H9 (cell line): ENCODE measurements at regions not wholly inside any gene's neighbourhood (a gene's known extent, or its start where the extent isn't known, plus 50 kb on each side); places are given as distances from the start of the nearest gene placed in this dataset.

Experiments
- DNase-seq: peaks from one replicate; pipeline ENCODE4 v3.0.0-alpha.2; 2017
- H2AFZ ChIP-seq: one replicate; pipeline ENCODE4 v1.6.1; 2013; ENCODE audit warnings: mild to moderate bottlenecking, low read length, control low read depth, moderate library complexity
- H2AK5ac ChIP-seq: 2 replicates; pipeline ENCODE4 v1.6.1; 2013; ENCODE audit warnings: low read length, control low read depth, mixed read lengths; ENCODE audit not compliant: insufficient read length
- H2BK120ac ChIP-seq: one replicate; pipeline ENCODE4 v1.6.1; 2013; ENCODE audit warnings: low read depth, mild to moderate bottlenecking, low read length, control low read depth, inconsistent platforms; ENCODE audit not compliant: poor library complexity, severe bottlenecking
- H2BK12ac ChIP-seq: 2 replicates; pipeline ENCODE4 v1.6.1; 2013; ENCODE audit warnings: low read length, control low read depth, mixed read lengths, low read depth; ENCODE audit not compliant: insufficient read length
- H2BK15ac ChIP-seq: 2 replicates; pipeline ENCODE4 v1.6.1; 2013; ENCODE audit warnings: low read depth, low read length, control low read depth
- H2BK20ac ChIP-seq: one replicate; pipeline ENCODE4 v1.6.1; 2013; ENCODE audit warnings: low read depth, mild to moderate bottlenecking, low read length, control low read depth, inconsistent platforms; ENCODE audit not compliant: poor library complexity, severe bottlenecking
- H2BK5ac ChIP-seq: 2 replicates; pipeline ENCODE4 v1.6.1; 2013; ENCODE audit warnings: low read length, control low read depth, mixed read lengths; ENCODE audit not compliant: insufficient read length
- H3K14ac ChIP-seq: 2 replicates; pipeline ENCODE4 v1.6.1; 2013; ENCODE audit warnings: low read length, control low read depth; ENCODE audit not compliant: insufficient read depth
- H3K18ac ChIP-seq: 2 replicates; pipeline ENCODE4 v1.6.1; 2013; ENCODE audit warnings: low read depth, mild to moderate bottlenecking, mixed read lengths, low read length, control low read depth; ENCODE audit not compliant: insufficient read length
- H3K23ac ChIP-seq: 2 replicates; pipeline ENCODE4 v1.6.1; 2013; ENCODE audit warnings: low read length, control low read depth, mixed read lengths, low read depth; ENCODE audit not compliant: insufficient read length
- H3K23me2 ChIP-seq: 2 replicates; pipeline ENCODE4 v1.6.1; 2013; ENCODE audit warnings: low read depth, mild to moderate bottlenecking, mixed read lengths, low read length, control low read depth; ENCODE audit not compliant: insufficient read length, poor library complexity, severe bottlenecking
- H3K27ac ChIP-seq: 2 replicates; pipeline ENCODE4 v1.5.1; 2013; ENCODE audit warnings: low read length, control low read depth, mixed read lengths, low read depth; ENCODE audit not compliant: insufficient read length
- H3K27me3 ChIP-seq: 2 replicates; pipeline ENCODE4 v1.6.1; 2013; ENCODE audit warnings: low read length, control low read depth, inconsistent platforms; ENCODE audit not compliant: insufficient read depth
- H3K4ac ChIP-seq: 2 replicates; pipeline ENCODE4 v1.6.1; 2013; ENCODE audit warnings: low read depth, mild to moderate bottlenecking, control low read depth, inconsistent platforms, low read length, moderate library complexity
- H3K4me1 ChIP-seq: 2 replicates; pipeline ENCODE4 v1.6.1; 2013; ENCODE audit warnings: low read length, control low read depth, inconsistent platforms; ENCODE audit not compliant: insufficient read depth
- H3K4me2 ChIP-seq: 2 replicates; pipeline ENCODE4 v1.6.1; 2013; ENCODE audit warnings: low read length, control low read depth, mixed read lengths; ENCODE audit not compliant: insufficient read length, insufficient read depth
- H3K56ac ChIP-seq: 2 replicates; pipeline ENCODE4 v1.6.1; 2013; ENCODE audit warnings: low read depth, mild to moderate bottlenecking, mixed read lengths, low read length, control low read depth; ENCODE audit not compliant: insufficient read length
- H3K79me1 ChIP-seq: 2 replicates; pipeline ENCODE4 v1.6.1; 2013; ENCODE audit warnings: low read depth, mild to moderate bottlenecking, moderate library complexity, low read length, control low read depth, inconsistent platforms; ENCODE audit not compliant: insufficient read depth, poor library complexity, severe bottlenecking
- H3K79me2 ChIP-seq: 2 replicates; pipeline ENCODE4 v1.6.1; 2013; ENCODE audit warnings: low read length, control low read depth, inconsistent platforms; ENCODE audit not compliant: insufficient read depth
- H3K9ac ChIP-seq: 2 replicates; pipeline ENCODE4 v1.6.1; 2013; ENCODE audit warnings: low read length, control low read depth, mixed read lengths; ENCODE audit not compliant: insufficient read length; ENCODE audit errors: extremely low read depth
- H3K9me3 ChIP-seq: one replicate; pipeline ENCODE4 v1.6.1; 2013; ENCODE audit warnings: low read depth, low read length, inconsistent platforms; ENCODE audit not compliant: control insufficient read depth
- H3T11ph ChIP-seq: one replicate; pipeline ENCODE4 v1.6.1; 2013; ENCODE audit warnings: mild to moderate bottlenecking, low read length, control low read depth, inconsistent platforms
- H4K20me1 ChIP-seq: one replicate; pipeline ENCODE4 v1.6.1; 2013; ENCODE audit not compliant: control insufficient read depth, insufficient read length, insufficient read depth
- H4K5ac ChIP-seq: 2 replicates; pipeline ENCODE4 v1.6.1; 2013; ENCODE audit warnings: low read depth, mild to moderate bottlenecking, mixed read lengths, low read length, control low read depth; ENCODE audit not compliant: insufficient read length
- H4K8ac ChIP-seq: replicated peaks from 2 replicates; pipeline ENCODE4 v1.6.1; 2013; ENCODE audit warnings: low read length, control low read depth, mixed read lengths, low read depth; ENCODE audit not compliant: insufficient read length
- H4K91ac ChIP-seq: 2 replicates; pipeline ENCODE4 v1.6.1; 2013; ENCODE audit warnings: low read depth, mild to moderate bottlenecking, moderate library complexity, mixed read lengths, low read length, control low read depth; ENCODE audit not compliant: insufficient read length
- H3K27ac Mint-ChIP-seq, 3 experiments: 2 replicates in 2 of 3; 3 replicates in 1 of 3; pipeline ENCODE4 v1.8.0; 2020 to 2021; ENCODE audit warnings: mixed read lengths in 3 of 3, mild to moderate bottlenecking in 1 of 3, moderate library complexity in 1 of 3
- H3K27me3 Mint-ChIP-seq: 2 replicates; pipeline ENCODE4 v1.8.0; 2021; ENCODE audit warnings: low read depth, mild to moderate bottlenecking, moderate library complexity, mixed read lengths
- H3K36me3 Mint-ChIP-seq, 3 experiments: 2 replicates in 2 of 3; 3 replicates in 1 of 3; pipeline ENCODE4 v1.8.0; 2020 to 2021; ENCODE audit warnings: low read depth in 3 of 3, mixed read lengths in 3 of 3; ENCODE audit not compliant: insufficient read depth in 1 of 3
- H3K4me1 Mint-ChIP-seq, 2 experiments: 2 replicates each; pipeline ENCODE4 v1.8.0; 2020; ENCODE audit warnings: mixed read lengths in 2 of 2
- H3K4me3 Mint-ChIP-seq, 2 experiments: 2 replicates in 1 of 2; 3 replicates in 1 of 2; pipeline ENCODE4 v1.8.0; 2020 to 2021; ENCODE audit warnings: mild to moderate bottlenecking in 2 of 2, mixed read lengths in 2 of 2, moderate library complexity in 1 of 2
- H3K9me3 Mint-ChIP-seq, 2 experiments: 2 replicates in 1 of 2; 3 replicates in 1 of 2; pipeline ENCODE4 v1.8.0; 2020; ENCODE audit warnings: mild to moderate bottlenecking in 2 of 2, mixed read lengths in 2 of 2, moderate library complexity in 1 of 2
- WGBS: extraction: QIAGEN DNeasy Blood & Tissue Kit; methylation state at CpG from one replicate; pipeline ENCODE4 v1.1.7; 2013; ENCODE audit warnings: missing lambda C conversion rate, low lambda C conversion rate, mixed read lengths; ENCODE audit not compliant: insufficient read length; ENCODE audit errors: extremely low coverage; 5-methylcytosine and 5-hydroxymethylcytosine counted together
- TF ChIP-seq, protein P1 (sequence below): fragments of 200-600 bp; sonication (generic); conservative IDR thresholded peaks from 3 replicates; pipeline ENCODE4 v1.8.0; 2021; ENCODE audit warnings: antibody characterized with exemption, mild to moderate bottlenecking

DNA sequence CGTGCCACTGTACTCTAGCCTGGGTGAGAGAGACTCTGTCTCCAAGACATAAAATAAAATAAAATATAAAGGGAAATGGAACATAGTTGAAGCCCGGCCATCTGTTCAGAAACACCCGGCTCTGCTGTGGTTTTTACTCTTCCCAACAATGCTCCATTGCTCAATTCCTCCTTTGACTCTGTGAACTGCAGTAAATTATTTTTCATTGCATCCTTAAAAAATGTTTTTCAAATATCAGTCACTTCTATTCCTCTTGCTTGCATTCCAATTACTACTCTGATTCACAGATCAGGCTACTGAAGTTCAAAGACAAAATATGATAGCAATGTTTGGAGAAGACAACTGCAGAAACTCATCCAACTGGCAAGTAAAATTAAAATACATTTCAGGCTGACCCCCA is 983.0 kb downstream of the SORCS1 start:
- Histone ChIP-seq H3K27me3 (no peaks in the 10 kb centered on the region), H4K91ac (no peak overlapping the region), H4K5ac (no peak overlapping the region), H2BK120ac (no peak overlapping the region), H3T11ph (no peak overlapping the region), H2BK20ac (no peak overlapping the region), H3K14ac (no peak overlapping the region), H2BK15ac (no peak overlapping the region), H3K56ac (no peak overlapping the region), H3K23me2 (no peaks in the 10 kb centered on the region), H3K4me2 (no peak overlapping the region), H3K23ac (no peak overlapping the region), H3K79me1 (no peaks in the 10 kb centered on the region), H3K9ac (no peak overlapping the region), H2BK5ac (no peak overlapping the region), H3K27ac (no peak overlapping the region), H4K20me1 (no peaks in the 10 kb centered on the region), H2AFZ (no peak overlapping the region), H3K9me3 (no peaks in the 10 kb centered on the region), H3K4ac (no peak overlapping the region), H2BK12ac (no peak overlapping the region), H3K18ac (no peak overlapping the region), H4K8ac (no peak overlapping the region), H3K4me1 (no peaks in the 10 kb centered on the region), H3K79me2 (no peaks in the 10 kb centered on the region), H2AK5ac (no peak overlapping the region)
- Mint-ChIP-seq H3K27me3 (no peaks in the 10 kb centered on the region), H3K4me3 (no peak overlapping the region), H3K36me3 (no peaks in the 10 kb centered on the region), H3K27ac (no peak overlapping the region), H3K4me1 (no peaks in the 10 kb centered on the region), H3K9me3 (no peaks in the 10 kb centered on the region)
- TF ChIP-seq, protein P1, sequence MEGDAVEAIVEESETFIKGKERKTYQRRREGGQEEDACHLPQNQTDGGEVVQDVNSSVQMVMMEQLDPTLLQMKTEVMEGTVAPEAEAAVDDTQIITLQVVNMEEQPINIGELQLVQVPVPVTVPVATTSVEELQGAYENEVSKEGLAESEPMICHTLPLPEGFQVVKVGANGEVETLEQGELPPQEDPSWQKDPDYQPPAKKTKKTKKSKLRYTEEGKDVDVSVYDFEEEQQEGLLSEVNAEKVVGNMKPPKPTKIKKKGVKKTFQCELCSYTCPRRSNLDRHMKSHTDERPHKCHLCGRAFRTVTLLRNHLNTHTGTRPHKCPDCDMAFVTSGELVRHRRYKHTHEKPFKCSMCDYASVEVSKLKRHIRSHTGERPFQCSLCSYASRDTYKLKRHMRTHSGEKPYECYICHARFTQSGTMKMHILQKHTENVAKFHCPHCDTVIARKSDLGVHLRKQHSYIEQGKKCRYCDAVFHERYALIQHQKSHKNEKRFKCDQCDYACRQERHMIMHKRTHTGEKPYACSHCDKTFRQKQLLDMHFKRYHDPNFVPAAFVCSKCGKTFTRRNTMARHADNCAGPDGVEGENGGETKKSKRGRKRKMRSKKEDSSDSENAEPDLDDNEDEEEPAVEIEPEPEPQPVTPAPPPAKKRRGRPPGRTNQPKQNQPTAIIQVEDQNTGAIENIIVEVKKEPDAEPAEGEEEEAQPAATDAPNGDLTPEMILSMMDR = no peak
- no CpG with 5 or more reads among the region's 3 CpGs for WGBS
- DNase-seq = no peak
